Fibroblast of gingiva (primary cell): ENCODE measurements at regions not wholly inside any gene's neighbourhood (a gene's known extent, or its start where the extent isn't known, plus 50 kb on each side); places are given as distances from the start of the nearest gene placed in this dataset.
A peak's percentile ranks its signal among the peaks of the same experiment; 100 is the strongest.

Experiments
- DNase-seq: peaks from one replicate; pipeline ENCODE4 v3.0.0-alpha.2; 2011; ENCODE audit warnings: low read depth

DNA sequence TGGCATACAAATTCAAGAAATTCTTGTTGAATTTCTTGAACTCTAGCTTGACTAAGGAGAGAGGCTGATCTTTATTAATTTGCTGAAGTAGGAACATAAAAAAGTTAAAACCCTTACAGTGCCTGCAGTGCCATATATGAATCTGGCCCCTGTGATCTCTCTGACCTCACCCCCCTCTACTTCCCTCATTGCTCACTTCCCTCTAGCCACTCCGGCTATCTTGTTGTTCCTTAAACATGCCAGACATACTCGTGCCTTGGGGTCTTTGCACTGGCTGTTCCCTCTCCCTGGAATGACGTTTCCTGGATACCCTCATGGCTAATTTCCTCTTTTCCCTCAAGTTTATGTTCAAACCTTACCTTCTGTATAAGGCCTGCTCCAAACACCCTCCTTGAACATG, 246.3 kb upstream of the SIX2 start:
- no peak for DNase-seq

- no peak for DNase-seq
Observed at GRCh38 chr2:45254025-45254424, 244.8 kb upstream of the SIX2 start.

DNA sequence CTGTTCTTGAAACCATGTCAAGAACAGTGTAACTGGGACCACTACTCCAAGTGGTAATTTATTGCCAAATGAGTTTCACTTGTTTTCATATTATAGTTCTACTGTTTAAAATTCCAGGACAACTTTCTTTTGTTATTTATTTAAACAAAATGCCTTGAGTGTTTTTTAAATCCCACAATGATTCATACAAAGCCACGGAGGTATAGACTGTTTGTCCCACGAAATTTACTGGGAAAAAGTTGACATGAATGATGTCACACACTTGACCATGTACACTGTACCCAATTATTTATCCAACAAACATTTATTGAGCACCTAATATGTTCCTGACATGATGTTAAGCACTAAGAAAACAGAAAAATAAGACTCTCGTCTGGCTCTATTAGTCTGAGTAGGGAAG, 243.9 kb upstream of the SIX2 start:
- no peak for DNase-seq

DNA sequence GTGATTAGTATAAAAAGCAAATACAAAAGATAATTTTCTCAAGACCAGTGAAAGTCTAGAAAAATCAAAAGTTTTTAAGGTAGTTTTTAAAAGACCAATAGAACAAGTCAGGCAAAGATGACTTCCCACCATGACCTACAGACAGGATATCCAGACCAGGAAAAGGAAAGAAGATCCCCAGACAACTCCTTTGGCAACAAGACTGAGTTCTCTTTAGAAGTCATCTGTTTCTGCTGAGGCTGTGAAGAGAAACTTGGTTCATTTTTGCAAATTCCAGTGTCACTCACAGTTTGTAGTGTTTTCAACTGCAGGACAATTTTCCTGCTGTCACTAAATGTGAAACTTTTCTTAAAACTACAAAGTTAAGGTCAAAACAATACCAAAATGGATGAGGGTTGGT, 240.9 kb upstream of the SIX2 start:
- DNase-seq: no peak

DNA sequence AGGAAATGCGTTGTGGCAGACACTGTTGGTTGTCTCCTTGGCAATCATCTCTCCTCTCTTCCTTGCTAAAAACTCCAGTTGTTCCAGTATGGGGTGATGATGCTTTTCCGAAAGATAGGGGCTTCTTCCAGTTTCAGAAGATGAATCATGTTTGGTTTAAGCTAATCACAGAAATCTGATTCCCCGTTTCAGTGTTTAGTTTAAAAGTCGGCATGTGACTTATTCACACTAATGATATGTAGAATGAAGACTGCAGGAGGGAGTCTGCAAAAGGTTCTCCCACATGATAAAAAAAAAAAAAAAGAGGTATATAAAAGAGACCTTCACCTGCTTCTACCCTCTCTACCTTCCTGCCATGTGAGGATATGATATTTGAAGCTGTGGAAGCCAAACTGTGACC, 239.0 kb upstream of the SIX2 start:
- no peak for DNase-seq

- no peak for DNase-seq
Observed at GRCh38 chr2:45244928-45245327, 235.7 kb upstream of the SIX2 start.

DNA sequence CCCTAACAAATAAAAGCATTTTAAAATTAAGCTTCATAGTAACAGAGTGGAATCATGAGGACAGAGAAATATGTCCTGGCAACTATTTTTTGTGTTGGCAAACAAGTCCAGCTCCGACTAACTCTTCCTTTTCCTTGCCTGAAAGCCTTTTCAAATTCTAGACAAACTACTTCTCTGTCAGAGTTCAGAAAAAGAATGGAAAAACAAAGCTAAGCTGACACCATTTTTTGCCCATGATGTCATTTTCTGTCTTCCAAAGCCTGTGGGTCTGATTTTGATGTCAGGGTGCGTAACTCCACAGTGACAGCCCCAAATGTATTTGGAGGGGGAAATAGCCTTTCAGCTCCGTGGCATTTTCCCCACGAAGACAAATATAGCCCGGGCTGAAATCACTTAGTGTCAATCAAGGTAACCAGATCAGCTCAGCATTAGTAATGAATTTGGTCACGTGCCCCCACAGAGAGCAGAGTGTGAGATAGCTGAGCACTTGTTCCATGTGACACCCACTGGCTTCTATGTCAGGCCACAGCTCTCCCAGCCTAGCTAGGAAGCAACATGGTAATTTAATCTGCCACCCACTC, 233.0 kb upstream of the SIX2 start:
- peak; percentile 55 for DNase-seq

DNA sequence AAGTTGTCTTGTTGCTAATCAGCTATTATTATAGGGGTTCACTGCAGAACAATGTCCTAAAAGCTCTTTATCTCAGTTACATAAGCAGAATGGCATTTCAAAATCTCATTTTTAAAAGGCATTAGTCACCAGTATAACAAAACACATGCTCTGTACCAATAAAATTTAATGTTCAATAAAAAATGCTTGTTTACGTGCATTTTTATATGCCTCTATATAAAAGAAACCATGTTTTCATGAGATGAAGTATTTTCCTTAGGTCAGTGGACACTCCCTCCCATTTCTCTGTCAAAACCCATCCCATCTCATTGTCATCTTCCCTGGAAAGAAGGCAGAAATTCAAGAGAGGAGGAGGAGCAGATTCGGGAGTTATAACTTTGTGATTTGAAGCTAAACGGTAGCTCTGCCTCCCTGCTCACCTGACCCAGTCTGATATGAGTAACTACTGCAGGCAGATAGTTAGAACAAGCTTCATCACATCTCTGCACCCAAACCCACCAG, 231.9 kb upstream of the SIX2 start:
- no peak for DNase-seq

GRCh38 chr2:45237850-45238542, 228.7 kb upstream of the SIX2 start:
- peak; percentile 97 for DNase-seq

DNA sequence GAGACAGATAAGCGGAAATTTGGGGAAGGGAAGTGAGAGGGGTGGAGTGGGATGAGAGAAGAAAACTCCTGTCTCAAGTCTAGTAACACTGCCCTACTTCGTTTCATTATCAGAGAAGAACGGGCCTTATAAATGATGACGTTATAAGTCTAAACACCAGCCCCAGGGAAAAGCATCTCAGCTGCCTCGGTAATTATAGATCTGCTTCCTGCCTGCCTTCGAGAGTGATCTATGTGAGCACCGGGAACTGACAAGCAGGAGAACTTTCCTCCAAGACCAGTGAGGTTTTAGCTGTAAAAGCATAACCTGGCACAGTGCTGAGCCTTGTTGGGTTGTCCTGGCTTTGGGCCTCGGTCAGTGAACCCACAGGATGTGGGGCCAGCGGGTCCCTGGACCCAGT, 227.9 kb upstream of the SIX2 start:
- no peak for DNase-seq

GRCh38 chr2:45236268-45236667, 227.0 kb upstream of the SIX2 start:
- DNase-seq: no peak

DNA sequence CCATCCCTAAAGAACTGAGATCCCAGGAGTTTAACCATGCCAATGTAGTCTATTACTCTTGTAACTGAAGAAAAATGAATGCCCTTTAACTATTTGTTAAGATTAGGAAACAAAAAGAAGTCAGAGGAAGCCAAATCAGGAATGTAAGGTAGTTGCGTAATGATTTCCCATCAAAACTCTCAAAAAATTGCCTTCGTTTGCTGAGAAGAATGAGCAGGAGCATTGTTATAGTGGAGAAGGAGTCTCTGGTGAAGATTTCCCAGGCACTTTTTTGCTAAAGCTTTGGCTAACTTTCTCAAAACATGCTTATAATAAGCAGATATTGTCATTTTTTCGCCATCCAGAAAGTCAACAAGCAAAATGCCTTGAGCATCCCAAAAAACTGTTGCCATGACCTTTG, 224.0 kb upstream of the SIX2 start:
- DNase-seq: peak; percentile 78

DNA sequence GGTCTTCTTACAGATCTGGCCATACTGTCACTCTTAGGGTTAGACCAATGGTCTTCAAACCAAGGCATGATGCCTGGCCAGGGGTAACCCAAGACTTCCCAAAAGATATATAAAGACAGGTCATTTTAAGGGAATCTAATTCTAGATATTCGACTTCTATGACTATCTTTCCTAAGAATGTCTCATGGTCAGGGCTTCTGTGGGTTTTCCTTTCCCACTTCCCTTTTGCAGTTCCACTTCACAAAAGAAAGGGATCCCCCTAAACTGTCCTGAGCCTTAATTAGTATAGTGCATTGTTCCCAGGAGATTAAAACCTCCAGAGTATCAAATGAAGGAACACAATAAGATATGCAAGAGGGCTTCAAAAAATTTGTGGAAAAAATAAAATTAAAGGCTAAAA, 223.6 kb upstream of the SIX2 start:
- no peak for DNase-seq

DNA sequence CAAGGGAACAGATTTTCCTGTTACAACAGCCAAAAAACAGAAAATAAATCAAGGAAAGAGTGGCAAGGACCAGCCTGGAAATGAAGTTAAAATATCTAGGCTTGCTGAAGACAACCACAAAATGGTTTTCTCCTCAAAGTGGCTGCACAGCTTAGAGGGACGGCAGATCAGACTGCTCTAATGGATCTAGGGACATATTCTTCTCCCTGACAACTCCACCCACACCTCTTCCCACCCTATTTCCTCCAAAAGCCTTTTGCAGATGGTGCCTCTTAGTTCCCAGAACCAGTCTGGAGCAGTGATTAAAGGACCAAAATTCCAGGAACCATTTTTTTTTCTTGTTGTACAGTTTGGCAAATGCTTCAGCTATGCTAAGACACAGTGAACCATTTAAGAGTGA, 220.2 kb upstream of the SIX2 start:
- DNase-seq: no peak

DNA sequence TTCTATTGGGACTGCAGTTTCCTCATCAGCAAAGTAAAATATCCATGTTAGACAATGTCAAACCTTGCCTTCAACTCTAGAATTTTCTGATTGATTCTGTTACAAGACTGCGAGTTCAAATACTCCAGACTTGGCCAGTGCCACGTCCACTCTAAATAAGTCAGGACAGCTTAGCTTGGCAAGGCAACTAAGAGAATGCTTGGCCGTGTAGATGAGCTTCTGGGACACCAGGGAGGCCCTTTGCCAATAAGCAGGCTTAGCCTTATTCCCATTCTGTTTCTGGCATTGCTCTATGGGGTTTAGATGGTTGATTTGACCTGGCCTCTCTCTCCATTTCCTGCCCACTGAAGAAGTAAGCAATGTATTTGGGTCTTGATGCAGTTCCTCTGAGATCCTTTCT, 218.1 kb upstream of the SIX2 start:
- DNase-seq: no peak

DNA sequence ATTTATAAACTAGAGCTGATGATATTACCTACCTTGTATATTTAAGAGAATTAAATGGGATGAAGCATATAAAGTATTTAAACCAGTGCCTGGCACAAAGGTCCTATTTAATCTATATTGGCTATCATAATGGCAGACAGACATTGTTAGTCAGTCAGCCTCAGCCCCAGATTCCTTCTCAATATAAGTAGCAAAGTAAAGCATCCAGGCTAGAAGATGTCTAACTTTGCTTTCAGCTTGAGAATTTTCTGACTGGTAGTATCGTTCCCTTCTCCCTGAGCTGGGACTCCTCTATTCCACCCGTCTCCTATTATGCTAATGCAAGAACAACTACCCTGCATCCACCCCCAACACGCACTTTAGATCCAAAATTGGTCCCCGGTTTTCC, 215.7 kb upstream of the SIX2 start:
- DNase-seq: no peak

DNA sequence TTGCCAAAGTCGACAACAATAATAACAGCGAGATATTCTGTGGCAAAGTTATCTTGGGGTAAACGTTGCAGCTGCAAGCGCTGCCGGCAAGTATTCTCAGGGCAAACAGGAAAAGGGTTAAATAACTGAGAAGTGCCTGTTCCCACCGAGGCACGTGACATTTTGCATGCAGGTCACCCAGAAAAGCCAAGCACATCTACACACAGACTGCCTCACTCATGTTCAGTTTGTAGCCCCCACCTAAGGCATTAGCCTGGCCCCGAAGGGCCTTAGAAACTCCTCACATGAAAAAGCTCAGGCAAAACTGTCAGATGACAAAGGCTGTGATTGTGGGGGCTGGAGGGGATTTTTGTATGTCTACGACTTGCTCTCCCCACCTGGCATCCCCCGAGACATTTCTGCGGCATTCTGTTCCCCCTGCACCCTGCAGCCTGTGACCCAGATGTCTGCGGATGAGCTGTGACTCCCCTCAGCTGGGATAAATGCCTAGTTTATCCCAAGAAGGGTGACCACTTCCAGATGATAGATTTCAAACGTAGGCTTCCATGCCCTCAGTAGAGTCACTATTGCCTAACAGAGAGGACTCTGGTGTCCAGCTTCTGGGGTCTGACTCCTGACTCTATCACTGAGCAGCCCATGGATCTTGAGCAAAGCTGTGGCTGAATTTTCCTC, 215.2 kb upstream of the SIX2 start:
- peak; percentile 27 for DNase-seq

DNA sequence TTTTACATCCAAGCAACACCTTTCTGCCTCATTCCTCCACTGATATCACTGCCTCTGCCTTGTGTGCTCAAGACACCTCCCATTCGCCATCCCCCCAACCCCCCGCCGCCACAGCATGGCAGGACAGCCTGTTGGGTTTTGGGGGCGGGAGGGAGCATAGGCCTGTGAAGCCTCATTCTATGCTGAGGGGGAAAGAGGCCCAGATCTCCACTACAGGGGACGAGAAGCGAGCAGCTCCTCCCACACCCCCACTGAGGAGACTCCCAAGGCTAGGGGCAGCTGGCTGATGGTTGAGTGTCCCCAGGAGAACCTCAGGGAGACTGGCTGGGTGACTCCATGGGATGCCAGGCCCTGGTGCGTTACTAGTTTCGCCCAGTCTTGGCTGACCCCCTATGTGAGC, 214.3 kb upstream of the SIX2 start:
- DNase-seq: no peak

GRCh38 chr2:45220227-45220626, 211.0 kb upstream of the SIX2 start:
- peak; percentile 26 for DNase-seq

DNA sequence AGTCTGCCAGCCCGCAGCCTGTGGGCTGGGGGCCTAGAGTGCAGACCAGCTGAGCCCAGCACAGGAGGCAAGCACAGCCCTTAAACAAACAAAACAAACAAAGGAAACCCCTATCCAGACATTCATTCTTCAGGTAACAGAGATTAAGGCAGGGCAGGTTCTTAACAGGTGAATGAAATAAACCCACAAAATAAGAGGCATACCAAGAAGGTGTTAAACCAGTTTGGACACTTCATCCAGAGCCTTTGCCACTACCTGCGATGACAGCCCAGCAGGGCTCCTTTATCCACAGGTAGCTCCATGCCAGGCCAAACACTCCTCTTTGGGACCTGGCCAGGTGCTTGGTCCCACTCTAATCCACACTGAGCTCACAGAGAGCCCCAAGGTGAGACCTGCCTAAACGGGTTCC, 209.7 kb upstream of the SIX2 start:
- DNase-seq: no peak

DNA sequence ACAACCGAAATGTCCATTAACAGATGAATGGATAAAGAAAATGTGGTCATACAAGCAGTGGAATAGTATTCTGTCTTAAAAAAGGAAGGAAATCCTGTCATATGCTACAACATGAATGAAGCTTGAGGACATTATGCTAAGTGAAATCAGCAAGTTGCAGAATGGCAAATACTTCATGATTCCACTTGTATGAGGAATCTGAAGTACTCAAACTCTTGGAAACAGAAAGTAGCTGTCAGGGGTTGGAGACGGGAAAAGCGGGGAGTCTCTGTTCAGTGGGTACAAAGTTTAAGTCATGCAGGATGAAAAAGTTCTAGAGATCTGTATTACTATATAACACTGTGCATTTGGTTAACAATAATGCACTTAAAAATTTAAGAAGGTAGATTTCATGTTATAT, 209.0 kb upstream of the SIX2 start:
- no peak for DNase-seq

GRCh38 chr2:45216118-45216517, 206.9 kb upstream of the SIX2 start:
- DNase-seq: no peak

- DNase-seq: no peak
Observed at GRCh38 chr2:45214550-45214949, 205.3 kb upstream of the SIX2 start.
